ENCODE measurements at regions not wholly inside any gene's neighbourhood (a gene's known extent, or its start where the extent isn't known, plus 50 kb on each side); places are given as distances from the start of the nearest gene placed in this dataset.

DNA sequence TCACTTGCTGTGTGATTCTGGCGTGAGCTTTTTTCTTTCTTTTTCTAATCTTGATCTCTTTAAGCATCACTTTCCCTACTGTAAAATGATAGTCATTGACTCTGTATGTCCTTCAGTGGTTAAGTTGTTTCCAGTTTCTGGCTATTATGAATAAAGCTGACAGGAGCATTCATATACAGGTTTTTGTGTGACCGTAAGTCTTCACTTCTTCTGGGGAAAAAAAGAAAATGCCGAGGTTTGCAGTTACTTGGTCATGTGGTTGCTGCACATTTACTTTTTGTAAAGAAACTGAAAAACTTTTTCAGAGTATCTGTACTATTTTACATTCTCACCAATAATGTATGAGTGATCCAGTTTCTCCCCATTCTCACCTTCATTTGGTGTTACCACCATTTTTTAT is 247.4 kb upstream of the RBMS3 start:
- TF ChIP-seq, protein P1, sequence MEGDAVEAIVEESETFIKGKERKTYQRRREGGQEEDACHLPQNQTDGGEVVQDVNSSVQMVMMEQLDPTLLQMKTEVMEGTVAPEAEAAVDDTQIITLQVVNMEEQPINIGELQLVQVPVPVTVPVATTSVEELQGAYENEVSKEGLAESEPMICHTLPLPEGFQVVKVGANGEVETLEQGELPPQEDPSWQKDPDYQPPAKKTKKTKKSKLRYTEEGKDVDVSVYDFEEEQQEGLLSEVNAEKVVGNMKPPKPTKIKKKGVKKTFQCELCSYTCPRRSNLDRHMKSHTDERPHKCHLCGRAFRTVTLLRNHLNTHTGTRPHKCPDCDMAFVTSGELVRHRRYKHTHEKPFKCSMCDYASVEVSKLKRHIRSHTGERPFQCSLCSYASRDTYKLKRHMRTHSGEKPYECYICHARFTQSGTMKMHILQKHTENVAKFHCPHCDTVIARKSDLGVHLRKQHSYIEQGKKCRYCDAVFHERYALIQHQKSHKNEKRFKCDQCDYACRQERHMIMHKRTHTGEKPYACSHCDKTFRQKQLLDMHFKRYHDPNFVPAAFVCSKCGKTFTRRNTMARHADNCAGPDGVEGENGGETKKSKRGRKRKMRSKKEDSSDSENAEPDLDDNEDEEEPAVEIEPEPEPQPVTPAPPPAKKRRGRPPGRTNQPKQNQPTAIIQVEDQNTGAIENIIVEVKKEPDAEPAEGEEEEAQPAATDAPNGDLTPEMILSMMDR (IDR thresholded peaks at IDR 0.05) = no peak
- TF ChIP-seq POLR2AphosphoS5 (IDR thresholded peaks at IDR 0.05) (no peak), EP300 (IDR thresholded peaks at IDR 0.05) (no peak)

Data from esophagus muscularis mucosa (tissue), 4 donors.